Endothelial cell of umbilical vein (primary cell): ENCODE measurements at regions not wholly inside any gene's neighbourhood (a gene's known extent, or its start where the extent isn't known, plus 50 kb on each side); places are given as distances from the start of the nearest gene placed in this dataset.

Experiments used
- EZH2 ChIP-seq: IDR thresholded peaks from 2 replicates; pipeline ENCODE4 v1.6.1; 2012; ENCODE audit warnings: borderline replicate concordance, low read depth, mild to moderate bottlenecking, moderate library complexity, low read length, inconsistent platforms; ENCODE audit not compliant: severe bottlenecking
- FOS ChIP-seq: IDR thresholded peaks from 2 replicates; pipeline ENCODE4 v1.6.1; 2011; ENCODE audit warnings: mild to moderate bottlenecking, low read length, moderate library complexity, borderline replicate concordance; ENCODE audit not compliant: insufficient read depth
- GATA2 ChIP-seq: IDR thresholded peaks from 2 replicates; pipeline ENCODE4 v1.7.0; 2011; ENCODE audit warnings: low read depth, mild to moderate bottlenecking, moderate library complexity, mixed read lengths, low read length; ENCODE audit not compliant: insufficient read length, insufficient read depth
- JUN ChIP-seq: IDR thresholded peaks from 2 replicates; pipeline ENCODE4 v1.6.1; 2011; ENCODE audit warnings: borderline replicate concordance, low read depth; ENCODE audit not compliant: insufficient read length, insufficient read depth
- MYC ChIP-seq: IDR thresholded peaks from one replicate; pipeline ENCODE4 v1.6.1; 2011; ENCODE audit warnings: mild to moderate bottlenecking, low read depth, low read length
- POLR2A ChIP-seq: IDR thresholded peaks from 2 replicates; pipeline ENCODE4 v1.6.1; 2012; ENCODE audit warnings: low read depth, mild to moderate bottlenecking, control low read depth, low read length
- POLR2AphosphoS5 ChIP-seq: IDR thresholded peaks from 2 replicates; pipeline ENCODE4 v1.6.1; 2012; ENCODE audit warnings: low read depth, mild to moderate bottlenecking, control low read depth, low read length, moderate library complexity; ENCODE audit not compliant: insufficient read depth
- TF ChIP-seq, protein P1 (sequence below), 2 donors: IDR thresholded peaks; 1 replicate in 1 of 2; 2 replicates in 1 of 2; pipeline ENCODE4 v1.5.1; 2011; ENCODE audit warnings: low read length in 2 of 2, mild to moderate bottlenecking in 2 of 2, moderate library complexity in 2 of 2, control low read depth in 1 of 2, inconsistent platforms in 1 of 2, low read depth in 1 of 2; ENCODE audit not compliant: insufficient read depth in 1 of 2; ENCODE audit errors: extremely low read depth in 1 of 2
- TF ChIP-seq, protein P2 (sequence below): IDR thresholded peaks from 2 replicates; pipeline ENCODE4 v1.6.1; 2011; ENCODE audit not compliant: insufficient read depth, insufficient read length

DNA sequence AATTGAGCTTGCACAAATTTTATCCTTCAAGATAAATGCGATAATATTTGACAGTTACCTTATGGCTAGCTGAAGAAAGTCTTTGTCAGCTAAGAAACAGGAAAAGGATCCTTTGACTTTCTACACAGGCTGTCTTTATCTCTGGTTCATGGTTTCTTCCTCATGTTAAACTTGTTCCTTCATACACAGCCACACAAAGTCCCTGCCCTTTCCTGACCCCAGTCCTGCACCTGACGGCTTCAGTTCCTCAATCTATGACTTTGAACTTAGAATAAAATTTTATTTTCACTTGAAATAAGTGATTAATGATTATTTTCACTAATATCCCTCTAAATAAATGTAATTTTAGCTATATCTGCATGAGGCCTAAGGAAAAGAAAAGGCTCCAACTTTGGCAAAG lies 77.8 kb upstream of the PRSS1 start:
- TF ChIP-seq, protein P1, sequence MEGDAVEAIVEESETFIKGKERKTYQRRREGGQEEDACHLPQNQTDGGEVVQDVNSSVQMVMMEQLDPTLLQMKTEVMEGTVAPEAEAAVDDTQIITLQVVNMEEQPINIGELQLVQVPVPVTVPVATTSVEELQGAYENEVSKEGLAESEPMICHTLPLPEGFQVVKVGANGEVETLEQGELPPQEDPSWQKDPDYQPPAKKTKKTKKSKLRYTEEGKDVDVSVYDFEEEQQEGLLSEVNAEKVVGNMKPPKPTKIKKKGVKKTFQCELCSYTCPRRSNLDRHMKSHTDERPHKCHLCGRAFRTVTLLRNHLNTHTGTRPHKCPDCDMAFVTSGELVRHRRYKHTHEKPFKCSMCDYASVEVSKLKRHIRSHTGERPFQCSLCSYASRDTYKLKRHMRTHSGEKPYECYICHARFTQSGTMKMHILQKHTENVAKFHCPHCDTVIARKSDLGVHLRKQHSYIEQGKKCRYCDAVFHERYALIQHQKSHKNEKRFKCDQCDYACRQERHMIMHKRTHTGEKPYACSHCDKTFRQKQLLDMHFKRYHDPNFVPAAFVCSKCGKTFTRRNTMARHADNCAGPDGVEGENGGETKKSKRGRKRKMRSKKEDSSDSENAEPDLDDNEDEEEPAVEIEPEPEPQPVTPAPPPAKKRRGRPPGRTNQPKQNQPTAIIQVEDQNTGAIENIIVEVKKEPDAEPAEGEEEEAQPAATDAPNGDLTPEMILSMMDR (IDR thresholded peaks at IDR 0.05; ENCODE audit: extremely low read depth in 1 of 2, insufficient read depth in 1 of 2, low read depth in 1 of 2, low read length in 2 of 2): no peak
- TF ChIP-seq POLR2AphosphoS5 (no peak), POLR2A (no peak), JUN (no peak), EZH2 (no peak), GATA2 (no peak), FOS (no peak), MYC (no peak)
- TF ChIP-seq, protein P2, sequence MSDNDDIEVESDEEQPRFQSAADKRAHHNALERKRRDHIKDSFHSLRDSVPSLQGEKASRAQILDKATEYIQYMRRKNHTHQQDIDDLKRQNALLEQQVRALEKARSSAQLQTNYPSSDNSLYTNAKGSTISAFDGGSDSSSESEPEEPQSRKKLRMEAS: no peak
